Liver (tissue), 3 donors: ENCODE measurements at regions not wholly inside any gene's neighbourhood (a gene's known extent, or its start where the extent isn't known, plus 50 kb on each side); places are given as distances from the start of the nearest gene placed in this dataset.

Experiments used
- CTCF ChIP-seq: fragments of 150-350 bp; IDR thresholded peaks from 2 replicates; pipeline ENCODE4 v1.5.1; 2017; ENCODE audit warnings: improper control_type of control experiment, low read depth, low read length; ENCODE audit not compliant: missing input control
- EGR1 ChIP-seq, 2 donors: IDR thresholded peaks; 2 replicates each; pipeline ENCODE4 v1.6.1; 2016 to 2018; ENCODE audit warnings: antibody characterized with exemption in 2 of 2, low read depth in 2 of 2
- FOXA1 ChIP-seq: IDR thresholded peaks from 2 replicates; pipeline ENCODE4 v1.6.1; 2016; ENCODE audit warnings: antibody characterized with exemption
- GABPA ChIP-seq, 2 donors: IDR thresholded peaks in 1 of 2; conservative IDR thresholded peaks in 1 of 2; 2 replicates each; pipeline ENCODE4 v1.6.1; 2016; ENCODE audit warnings: antibody characterized with exemption in 2 of 2, mild to moderate bottlenecking in 1 of 2, moderate library complexity in 1 of 2
- MAX ChIP-seq: IDR thresholded peaks from 2 replicates; pipeline ENCODE4 v1.6.1; 2016; ENCODE audit warnings: antibody characterized with exemption
- NR2F2 ChIP-seq: IDR thresholded peaks from 2 replicates; pipeline ENCODE4 v1.6.1; 2016; ENCODE audit warnings: antibody characterized with exemption
- RAD21 ChIP-seq, 2 donors: IDR thresholded peaks; 2 replicates each; pipeline ENCODE4 v1.6.1; 2016; ENCODE audit warnings: antibody characterized with exemption in 2 of 2, mild to moderate bottlenecking in 2 of 2
- REST ChIP-seq: IDR thresholded peaks from 2 replicates; pipeline ENCODE4 v1.6.1; 2016; ENCODE audit warnings: antibody characterized with exemption, mild to moderate bottlenecking
- RXRA ChIP-seq, 2 donors: IDR thresholded peaks; 2 replicates each; pipeline ENCODE4 v1.6.1; 2017 to 2018; ENCODE audit warnings: antibody characterized with exemption in 2 of 2, mild to moderate bottlenecking in 1 of 2
- TAF1 ChIP-seq: conservative IDR thresholded peaks from 2 replicates; pipeline ENCODE4 v1.6.1; 2016; ENCODE audit warnings: antibody characterized with exemption, mild to moderate bottlenecking
- YY1 ChIP-seq: IDR thresholded peaks from 2 replicates; pipeline ENCODE4 v1.6.1; 2016; ENCODE audit warnings: antibody characterized with exemption, mild to moderate bottlenecking
- ZBTB33 ChIP-seq: IDR thresholded peaks from 2 replicates; pipeline ENCODE4 v1.6.1; 2016; ENCODE audit warnings: antibody characterized with exemption
- donor health status: healthy.
- donor health status: healthy.

GRCh38 chr13:104766319-104766718 is 1700.1 kb upstream of the SLC10A2 start:
- TF ChIP-seq YY1 (no peak), RXRA (IDR thresholded peaks at IDR 0.05) (no peak), MAX (no peak), EGR1 (IDR thresholded peaks at IDR 0.05; ENCODE audit: low read depth in 2 of 2) (no peak), CTCF (no peak), NR2F2 (no peak), GABPA (IDR thresholded peaks at IDR 0.05 in 1 of 2, conservative IDR thresholded peaks at IDR 0.05 in 1 of 2) (no peak), RAD21 (IDR thresholded peaks at IDR 0.05) (no peak), TAF1 (no peak), ZBTB33 (no peak), FOXA1 (no peak), REST (no peak)
